Fibroblast of pulmonary artery (primary cell): ENCODE measurements at regions not wholly inside any gene's neighbourhood (a gene's known extent, or its start where the extent isn't known, plus 50 kb on each side); places are given as distances from the start of the nearest gene placed in this dataset.

Experiments
- DNase-seq: peaks from one replicate; pipeline ENCODE4 v3.0.0-alpha.2; 2010; ENCODE audit warnings: low read depth
- H3K4me3 ChIP-seq: replicated peaks from 2 replicates; pipeline ENCODE4 v1.5.1; 2011; ENCODE audit warnings: low read depth, mild to moderate bottlenecking, control low read depth, low read length, moderate library complexity
- CTCF ChIP-seq: IDR thresholded peaks from 2 replicates; pipeline ENCODE4 v1.5.1; 2011; ENCODE audit warnings: mild to moderate bottlenecking, control low read depth, low read length, inconsistent platforms; ENCODE audit errors: missing control alignments

DNA sequence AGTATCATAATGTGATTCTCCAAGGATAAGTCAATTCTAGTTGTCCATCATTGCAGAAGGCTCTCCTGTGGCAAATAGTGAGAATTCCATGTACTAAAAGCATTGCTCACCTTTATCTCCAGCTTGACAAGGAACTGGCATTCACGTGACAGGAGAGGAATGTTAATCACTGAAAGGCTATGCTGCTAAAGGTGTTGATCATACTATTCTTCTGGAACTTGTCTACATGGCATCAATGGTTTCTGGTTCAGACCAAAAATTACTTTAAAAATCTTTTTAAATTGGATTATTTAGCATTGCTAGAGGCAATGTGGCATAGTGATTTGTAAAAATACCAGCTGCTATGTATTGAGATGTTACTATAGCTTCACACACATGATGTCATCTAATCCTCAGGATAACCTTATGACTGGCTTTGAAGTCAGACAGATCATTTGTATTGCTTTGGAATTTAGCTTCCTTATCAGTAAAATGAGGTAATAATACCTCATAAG is 414.4 kb downstream of the MTX2 start:
- no peak overlapping the region for H3K4me3 ChIP-seq
- no peak for TF ChIP-seq CTCF

GRCh38 chr2:176685908-176686307 is 416.7 kb downstream of the MTX2 start:
- DNase-seq = no peak
- no peak overlapping the region for H3K4me3 ChIP-seq
- no peak for TF ChIP-seq CTCF

More for the DNA sequence above, 414.4 kb downstream of the MTX2 start:
- no peak for DNase-seq

GRCh38 chr2:176686328-176686727 is 417.1 kb downstream of the MTX2 start:
- H3K4me3 ChIP-seq = no peak overlapping the region
- TF ChIP-seq CTCF = no peak

GRCh38 chr2:176687342-176687741 is 418.1 kb downstream of the MTX2 start:
- no peak for TF ChIP-seq CTCF
- H3K4me3 ChIP-seq = no peak overlapping the region
- no peak for DNase-seq

More at GRCh38 chr2:176686328-176686727, 417.1 kb downstream of the MTX2 start:
- DNase-seq = no peak

- H3K4me3 ChIP-seq = no peak overlapping the region
- TF ChIP-seq CTCF = no peak
- no peak for DNase-seq
Measured at GRCh38 chr2:176687944-176688343, 418.7 kb downstream of the MTX2 start.

DNA sequence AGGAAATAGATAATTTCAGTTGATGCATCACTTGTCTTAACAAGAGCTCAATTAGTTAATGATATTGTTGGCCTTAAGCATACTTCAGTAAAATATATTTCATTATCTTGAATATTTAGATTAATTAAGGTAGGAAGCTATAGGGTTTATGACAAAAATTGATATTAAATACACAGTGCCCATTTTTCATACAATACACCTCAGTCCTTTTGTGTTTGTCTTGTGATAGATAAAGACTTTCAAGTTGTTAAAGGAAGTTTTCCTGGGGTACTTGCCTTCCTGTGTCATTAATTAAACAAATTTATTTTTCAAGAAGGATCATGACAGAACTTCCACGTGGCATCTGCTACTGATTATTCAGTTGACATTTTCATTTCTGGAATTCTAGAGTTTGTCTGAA is 420.5 kb downstream of the MTX2 start:
- no peak for DNase-seq
- TF ChIP-seq CTCF = no peak
- no peak overlapping the region for H3K4me3 ChIP-seq

DNA sequence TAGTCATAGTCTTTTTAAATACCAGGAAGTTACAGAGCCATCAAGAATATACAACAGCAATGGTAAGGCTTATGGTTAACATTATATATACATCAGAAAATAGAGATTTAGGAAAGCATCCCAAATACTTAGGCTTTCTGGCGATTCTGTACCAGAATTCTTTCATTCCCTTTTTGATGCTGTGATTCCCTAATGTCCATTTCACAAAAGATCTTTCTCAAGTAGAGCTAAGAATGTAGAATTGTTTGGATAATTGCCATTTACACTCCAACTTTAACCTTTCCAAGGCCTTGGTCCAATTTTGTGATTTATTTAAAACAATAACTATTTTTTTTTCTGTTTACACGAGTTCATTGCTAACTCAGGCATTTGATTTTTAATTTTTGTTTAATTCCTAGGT is 422.2 kb downstream of the MTX2 start:
- DNase-seq = no peak
- no peak overlapping the region for H3K4me3 ChIP-seq
- no peak for TF ChIP-seq CTCF
